ENCODE measurements at regions not wholly inside any gene's neighbourhood (a gene's known extent, or its start where the extent isn't known, plus 50 kb on each side); places are given as distances from the start of the nearest gene placed in this dataset.

DNA sequence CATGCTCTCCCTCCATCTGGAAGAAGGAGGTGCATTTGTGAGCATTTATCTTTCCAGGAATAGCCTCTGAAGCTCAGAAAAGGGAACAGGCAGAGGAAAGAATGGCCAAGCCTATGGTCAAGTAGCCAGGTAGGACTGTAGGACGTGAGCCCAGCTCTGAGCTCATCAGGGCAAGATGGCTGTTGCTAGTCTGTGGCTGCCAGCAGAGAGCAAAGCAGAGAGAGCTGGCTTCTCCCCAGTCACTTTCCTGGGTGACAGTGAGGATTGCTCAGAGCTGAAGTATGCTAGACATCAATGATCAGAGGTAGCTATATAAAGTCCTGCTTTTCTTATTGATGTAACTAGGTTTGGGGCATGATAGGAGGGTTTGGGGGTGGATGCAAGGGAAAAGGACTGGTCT lies 146.1 kb upstream of the SLC24A5 start:
- Histone ChIP-seq H3K36me3 (replicated peaks in 1 of 2; ENCODE audit: insufficient read depth in 1 of 2, low read depth in 2 of 2) (no peaks in the 10 kb centered on the region), H3K9me3 (no peaks in the 10 kb centered on the region), H3K27me3 (no peaks in the 10 kb centered on the region), H3K4me1 (no peaks in the 10 kb centered on the region), H3K4me3 (no peak overlapping the region), H3K27ac (no peak overlapping the region)
- DNase-seq, result no peak
- intact Hi-C loops (cut with DNase I), result no loop called here
- ATAC-seq, result no peak
- WGBS, 2 donors, result 58 to 64% methylated on average over 1 of the region's 1 CpG
- no peak for TF ChIP-seq POLR2A (IDR thresholded peaks at IDR 0.05)
- TF ChIP-seq, protein P1, sequence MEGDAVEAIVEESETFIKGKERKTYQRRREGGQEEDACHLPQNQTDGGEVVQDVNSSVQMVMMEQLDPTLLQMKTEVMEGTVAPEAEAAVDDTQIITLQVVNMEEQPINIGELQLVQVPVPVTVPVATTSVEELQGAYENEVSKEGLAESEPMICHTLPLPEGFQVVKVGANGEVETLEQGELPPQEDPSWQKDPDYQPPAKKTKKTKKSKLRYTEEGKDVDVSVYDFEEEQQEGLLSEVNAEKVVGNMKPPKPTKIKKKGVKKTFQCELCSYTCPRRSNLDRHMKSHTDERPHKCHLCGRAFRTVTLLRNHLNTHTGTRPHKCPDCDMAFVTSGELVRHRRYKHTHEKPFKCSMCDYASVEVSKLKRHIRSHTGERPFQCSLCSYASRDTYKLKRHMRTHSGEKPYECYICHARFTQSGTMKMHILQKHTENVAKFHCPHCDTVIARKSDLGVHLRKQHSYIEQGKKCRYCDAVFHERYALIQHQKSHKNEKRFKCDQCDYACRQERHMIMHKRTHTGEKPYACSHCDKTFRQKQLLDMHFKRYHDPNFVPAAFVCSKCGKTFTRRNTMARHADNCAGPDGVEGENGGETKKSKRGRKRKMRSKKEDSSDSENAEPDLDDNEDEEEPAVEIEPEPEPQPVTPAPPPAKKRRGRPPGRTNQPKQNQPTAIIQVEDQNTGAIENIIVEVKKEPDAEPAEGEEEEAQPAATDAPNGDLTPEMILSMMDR (IDR thresholded peaks at IDR 0.05), result no peak

DNA sequence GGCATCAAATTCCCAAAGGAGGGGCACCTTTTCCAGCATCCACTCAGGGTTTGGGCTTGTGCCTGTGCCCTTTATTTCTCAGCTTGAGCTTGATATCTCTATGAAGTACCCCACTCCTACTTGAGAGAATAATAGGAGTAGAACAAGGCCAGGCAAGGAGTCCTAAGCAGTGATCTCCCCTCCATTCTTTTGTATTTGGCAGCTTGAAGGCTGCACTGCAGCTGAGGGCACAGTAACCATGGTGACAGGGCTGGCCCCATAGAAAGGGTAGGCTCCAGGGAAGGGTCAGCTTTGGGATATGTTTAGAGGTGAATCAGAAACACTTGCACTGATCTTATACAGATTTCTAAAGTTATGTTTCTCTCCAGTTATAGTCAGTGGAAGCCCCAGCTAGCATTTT lies 145.4 kb upstream of the SLC24A5 start:
- no peaks in the 10 kb centered on the region for H3K36me3 ChIP-seq (replicated peaks in 1 of 2; ENCODE audit: insufficient read depth in 1 of 2, low read depth in 2 of 2)
- DNase-seq (no peak), ATAC-seq (no peak)
- intact Hi-C loops (cut with DNase I), result no loop called here
- H3K27ac ChIP-seq, result no peak overlapping the region
- no peaks in the 10 kb centered on the region for H3K27me3 ChIP-seq
- H3K4me1 ChIP-seq, result no peaks in the 10 kb centered on the region
- H3K9me3 ChIP-seq, result no peaks in the 10 kb centered on the region
- no peak for TF ChIP-seq POLR2A (IDR thresholded peaks at IDR 0.05)
- TF ChIP-seq, protein P1 (IDR thresholded peaks at IDR 0.05), result no peak
- no peak overlapping the region for H3K4me3 ChIP-seq

DNA sequence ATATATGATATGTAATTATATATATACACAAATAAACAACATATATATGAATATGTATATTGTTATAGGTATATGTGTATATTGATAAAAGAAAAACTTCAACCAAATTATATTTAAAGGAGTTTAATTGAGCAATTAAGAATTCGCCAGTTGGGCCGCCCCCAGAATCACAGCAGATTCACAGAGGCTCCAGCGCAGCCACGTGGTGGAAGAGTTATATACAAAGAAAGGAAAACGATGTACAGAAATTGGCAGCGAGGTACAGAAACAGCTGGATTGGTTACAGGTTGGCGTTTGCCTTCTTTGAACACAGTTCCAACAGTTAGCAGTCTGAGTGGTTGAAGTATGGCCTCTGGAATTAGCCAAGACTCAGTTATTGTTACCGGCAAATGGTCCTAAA lies 137.3 kb upstream of the SLC24A5 start:
- TF ChIP-seq, protein P1 (IDR thresholded peaks at IDR 0.05), result no peak
- no peak for TF ChIP-seq POLR2A (IDR thresholded peaks at IDR 0.05)
- Histone ChIP-seq H3K4me1 (no peaks in the 10 kb centered on the region), H3K36me3 (replicated peaks in 1 of 2; ENCODE audit: insufficient read depth in 1 of 2, low read depth in 2 of 2) (no peaks in the 10 kb centered on the region), H3K4me3 (no peak overlapping the region), H3K9me3 (no peaks in the 10 kb centered on the region), H3K27me3 (no peaks in the 10 kb centered on the region), H3K27ac (no peak overlapping the region)
- DNase-seq, result no peak
- ATAC-seq, result no peak
- 71 to 78% methylated on average over 8 of the region's 8 CpGs for WGBS, 2 donors
- intact Hi-C loops (cut with DNase I), result no loop called here

DNA sequence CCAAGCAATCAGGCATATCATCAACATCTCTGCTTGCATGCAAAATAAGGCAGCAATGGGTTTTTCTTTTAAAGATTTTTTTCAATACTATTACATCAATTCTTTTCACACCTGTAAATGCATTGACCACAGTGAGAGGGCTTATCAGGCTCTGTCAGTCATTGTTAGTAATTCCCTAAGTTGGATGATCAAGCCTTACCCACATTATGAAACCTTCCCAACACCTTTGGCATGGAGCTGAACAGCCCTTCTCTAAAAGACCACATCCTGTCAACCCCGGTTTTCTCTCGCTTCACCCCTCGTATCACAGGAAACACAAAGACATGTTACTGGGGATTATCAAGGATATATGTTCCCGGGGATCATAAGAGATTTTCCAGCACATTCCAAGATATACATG lies 135.2 kb upstream of the SLC24A5 start:
- H3K4me1 ChIP-seq, result no peaks in the 10 kb centered on the region
- WGBS, 2 donors, result 81 to 95% methylated on average over 4 of the region's 4 CpGs
- H3K9me3 ChIP-seq, result no peaks in the 10 kb centered on the region
- H3K27ac ChIP-seq, result no peak overlapping the region
- intact Hi-C loops (cut with DNase I), result loop anchor here (5.0 kb wide), 1 partner anchor 783 kb away; no protein-coding TSS in a partner anchor
- no peaks in the 10 kb centered on the region for H3K36me3 ChIP-seq (replicated peaks in 1 of 2; ENCODE audit: insufficient read depth in 1 of 2, low read depth in 2 of 2)
- DNase-seq (no peak), ATAC-seq (no peak)
- TF ChIP-seq, protein P1 (IDR thresholded peaks at IDR 0.05), result no peak
- no peak for TF ChIP-seq POLR2A (IDR thresholded peaks at IDR 0.05)
- no peak overlapping the region for H3K4me3 ChIP-seq
- H3K27me3 ChIP-seq, result no peaks in the 10 kb centered on the region

DNA sequence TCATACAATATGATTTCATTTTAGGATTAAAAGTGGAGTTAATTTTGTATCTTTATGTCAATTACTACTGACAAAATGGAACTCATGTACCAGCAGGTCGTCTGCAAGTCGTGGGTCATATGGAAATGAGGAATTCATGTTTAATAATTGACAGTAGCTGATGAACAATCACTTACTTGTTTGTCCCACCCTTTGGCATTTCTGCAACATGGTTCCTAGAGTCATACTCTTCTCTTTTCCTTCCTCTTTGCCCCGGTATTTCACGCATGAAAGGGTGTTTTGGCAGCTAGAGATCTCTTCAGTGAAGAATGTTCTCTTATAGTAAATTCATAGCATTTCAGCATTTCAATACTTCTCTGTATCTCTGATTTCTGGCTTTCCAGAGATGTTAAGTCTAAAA lies 133.3 kb upstream of the SLC24A5 start:
- intact Hi-C loops (cut with DNase I), result loop anchor here (5.0 kb wide), 1 partner anchor 785 kb away; no protein-coding TSS in a partner anchor
- H3K4me3 ChIP-seq, result no peak overlapping the region
- 53 to 72% methylated on average over 4 of the region's 4 CpGs for WGBS, 2 donors

More for the DNA sequence above, 133.3 kb upstream of the SLC24A5 start:
- no peaks in the 10 kb centered on the region for H3K4me1 ChIP-seq
- ATAC-seq (no peak), DNase-seq (no peak)
- TF ChIP-seq, protein P1 (IDR thresholded peaks at IDR 0.05), result no peak
- TF ChIP-seq POLR2A (IDR thresholded peaks at IDR 0.05), result no peak
- H3K27me3 ChIP-seq, result no peaks in the 10 kb centered on the region
- no peaks in the 10 kb centered on the region for H3K9me3 ChIP-seq
- no peaks in the 10 kb centered on the region for H3K36me3 ChIP-seq (replicated peaks in 1 of 2; ENCODE audit: insufficient read depth in 1 of 2, low read depth in 2 of 2)
- H3K27ac ChIP-seq, result no peak overlapping the region
